Skeletal muscle satellite cell (primary cell): ENCODE measurements at regions not wholly inside any gene's neighbourhood (a gene's known extent, or its start where the extent isn't known, plus 50 kb on each side); places are given as distances from the start of the nearest gene placed in this dataset.

Experiments used
- H3K27me3 ChIP-seq: 2 replicates; pipeline ENCODE4 v1.7.0; 2013; ENCODE audit warnings: low read length; ENCODE audit not compliant: control insufficient read depth, insufficient read depth
- H3K36me3 ChIP-seq: 2 replicates; pipeline ENCODE4 v1.7.0; 2013; ENCODE audit warnings: mild to moderate bottlenecking, control low read depth, low read length; ENCODE audit not compliant: insufficient read depth
- H3K4me1 ChIP-seq: 2 replicates; pipeline ENCODE4 v1.7.0; 2013; ENCODE audit warnings: low read length; ENCODE audit not compliant: control insufficient read depth, insufficient read depth
- H3K4me2 ChIP-seq: 2 replicates; pipeline ENCODE4 v1.7.0; 2013; ENCODE audit warnings: mild to moderate bottlenecking, low read length
- H3K4me3 ChIP-seq: 2 replicates; pipeline ENCODE4 v1.7.0; 2013; ENCODE audit warnings: low read length
- H3K9ac ChIP-seq: 2 replicates; pipeline ENCODE4 v1.7.0; 2013; ENCODE audit warnings: mild to moderate bottlenecking, low read depth, low read length, moderate library complexity
- H3K9me3 ChIP-seq: replicated peaks from 2 replicates; pipeline ENCODE4 v1.7.0; 2013; ENCODE audit warnings: mild to moderate bottlenecking, control low read depth, low read length

DNA sequence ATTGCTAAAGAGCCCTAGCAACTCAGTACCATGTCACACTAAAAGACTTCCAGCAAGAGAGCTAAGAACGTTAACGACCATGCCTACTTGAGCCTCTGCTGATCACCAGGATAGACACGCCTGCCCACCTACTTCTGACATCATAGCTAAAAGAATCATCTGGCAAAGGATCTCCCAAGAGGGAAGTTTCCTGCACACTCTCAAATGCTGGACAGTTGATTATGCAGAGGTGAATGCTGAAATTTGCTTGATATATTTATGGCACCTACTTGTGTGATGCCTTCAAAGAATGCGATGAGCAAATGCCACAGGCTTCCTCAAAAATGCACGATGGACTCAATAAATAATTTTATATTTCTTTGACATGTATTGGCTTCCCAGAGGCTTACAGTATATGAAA, 113.6 kb downstream of the GALC start:
- Histone ChIP-seq H3K9me3 (peaks cover 2% of the 10 kb centered on the region), H3K4me1 (no peaks in the 10 kb centered on the region), H3K4me2 (no peak overlapping the region), H3K36me3 (no peaks in the 10 kb centered on the region), H3K4me3 (no peak overlapping the region), H3K27me3 (no peaks in the 10 kb centered on the region), H3K9ac (no peak overlapping the region)

GRCh38 chr14:87878959-87879358, 114.0 kb downstream of the GALC start:
- Histone ChIP-seq H3K9ac (no peak overlapping the region), H3K9me3 (peaks cover 2% of the 10 kb centered on the region), H3K4me2 (no peak overlapping the region), H3K27me3 (no peaks in the 10 kb centered on the region), H3K4me1 (no peaks in the 10 kb centered on the region), H3K4me3 (no peak overlapping the region), H3K36me3 (no peaks in the 10 kb centered on the region)

- Histone ChIP-seq H3K36me3 (no peaks in the 10 kb centered on the region), H3K4me3 (no peak overlapping the region), H3K9me3 (peaks cover 2% of the 10 kb centered on the region), H3K27me3 (no peaks in the 10 kb centered on the region), H3K9ac (no peak overlapping the region), H3K4me2 (no peak overlapping the region), H3K4me1 (no peaks in the 10 kb centered on the region)
Observed at GRCh38 chr14:87877877-87878276, 115.1 kb downstream of the GALC start.

DNA sequence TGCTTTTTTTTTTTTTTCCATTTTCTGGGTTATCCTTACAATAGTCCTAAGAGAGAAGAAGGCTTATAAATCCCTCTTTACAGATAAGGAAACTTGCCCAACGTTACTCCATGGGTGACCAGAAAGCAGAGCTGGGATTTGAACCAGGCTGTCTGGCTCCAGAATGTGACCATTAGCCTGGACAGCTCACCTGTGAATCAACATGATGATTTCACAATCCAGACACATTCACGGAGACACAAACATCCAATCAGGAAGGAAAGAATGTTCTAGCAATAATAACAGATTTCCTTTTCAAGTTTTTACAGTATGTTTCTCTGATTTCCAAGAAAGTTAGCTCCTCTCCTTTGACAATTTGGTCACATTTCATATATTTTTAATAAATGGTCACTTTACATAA, 118.3 kb downstream of the GALC start:
- Histone ChIP-seq H3K4me2 (no peak overlapping the region), H3K36me3 (no peaks in the 10 kb centered on the region), H3K4me1 (no peaks in the 10 kb centered on the region), H3K9ac (no peak overlapping the region), H3K9me3 (peaks cover 6% of the 10 kb centered on the region), H3K27me3 (no peaks in the 10 kb centered on the region), H3K4me3 (no peak overlapping the region)

DNA sequence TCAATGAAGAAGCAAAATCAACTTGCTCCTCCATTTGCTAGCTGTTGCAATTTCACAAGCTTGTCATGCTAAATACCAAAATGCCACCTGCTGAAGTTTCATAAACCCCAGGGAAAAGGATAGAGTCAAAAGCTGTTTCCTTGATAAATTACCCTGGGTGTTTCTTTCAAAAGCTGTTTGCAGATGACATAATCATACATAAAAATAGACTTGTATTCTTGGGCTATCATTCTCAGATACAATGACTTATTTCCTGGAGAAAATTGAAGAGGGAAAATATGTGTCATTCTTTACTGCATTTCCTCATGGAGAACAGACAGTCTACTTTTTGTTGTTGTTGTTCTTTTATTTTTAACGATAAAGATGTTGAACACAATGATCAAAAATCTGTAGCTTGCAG, 119.2 kb downstream of the GALC start:
- Histone ChIP-seq H3K4me2 (no peak overlapping the region), H3K4me3 (no peak overlapping the region), H3K27me3 (no peaks in the 10 kb centered on the region), H3K36me3 (no peaks in the 10 kb centered on the region), H3K4me1 (no peaks in the 10 kb centered on the region), H3K9me3 (peaks cover 6% of the 10 kb centered on the region), H3K9ac (no peak overlapping the region)

- no peaks in the 10 kb centered on the region for H3K27me3 ChIP-seq
- no peaks in the 10 kb centered on the region for H3K36me3 ChIP-seq
Observed at GRCh38 chr14:87869619-87870583, 123.1 kb downstream of the GALC start.

GRCh38 chr14:87868920-87869319, 124.1 kb downstream of the GALC start:
- no peak overlapping the region for H3K4me2 ChIP-seq
- no peaks in the 10 kb centered on the region for H3K27me3 ChIP-seq
- H3K9me3 ChIP-seq: peaks cover 4% of the 10 kb centered on the region
- no peaks in the 10 kb centered on the region for H3K36me3 ChIP-seq
- no peak overlapping the region for H3K4me3 ChIP-seq
- H3K4me1 ChIP-seq: no peaks in the 10 kb centered on the region
- H3K9ac ChIP-seq: no peak overlapping the region

More at GRCh38 chr14:87869619-87870583, 123.1 kb downstream of the GALC start:
- Histone ChIP-seq H3K4me1 (no peaks in the 10 kb centered on the region), H3K9me3 (peaks cover 6% of the 10 kb centered on the region), H3K4me3 (no peak overlapping the region), H3K4me2 (no peak overlapping the region), H3K9ac (no peak overlapping the region)

DNA sequence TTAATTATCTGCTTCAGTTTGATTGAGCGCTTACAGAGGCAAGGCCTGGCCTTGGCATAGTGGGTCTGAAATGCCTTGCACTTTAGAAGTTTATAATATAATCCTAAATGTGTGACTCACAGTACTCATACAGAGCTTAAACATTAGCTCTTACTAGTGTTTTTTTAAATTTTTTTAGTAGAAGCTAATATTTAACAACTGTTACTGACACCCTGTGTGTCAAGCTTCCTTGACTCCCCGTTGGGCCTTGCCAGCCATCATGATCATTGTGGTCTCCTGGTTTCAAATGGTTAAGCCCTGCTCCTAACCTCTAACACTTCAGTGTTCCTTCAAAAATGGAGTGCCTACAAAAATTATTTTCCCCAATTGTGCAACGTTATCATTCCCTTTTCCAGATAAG, 126.9 kb downstream of the GALC start:
- H3K4me1 ChIP-seq: no peaks in the 10 kb centered on the region

GRCh38 chr14:87864356-87865270, 128.4 kb downstream of the GALC start:
- no peaks in the 10 kb centered on the region for H3K36me3 ChIP-seq
- H3K4me3 ChIP-seq: no peak overlapping the region
- no peak overlapping the region for H3K9ac ChIP-seq
- no peak overlapping the region for H3K4me2 ChIP-seq
- H3K9me3 ChIP-seq: peaks cover 3% of the 10 kb centered on the region
- no peaks in the 10 kb centered on the region for H3K4me1 ChIP-seq
- H3K27me3 ChIP-seq: no peaks in the 10 kb centered on the region

More for the DNA sequence above, 126.9 kb downstream of the GALC start:
- Histone ChIP-seq H3K9ac (no peak overlapping the region), H3K4me3 (no peak overlapping the region), H3K36me3 (no peaks in the 10 kb centered on the region), H3K4me2 (no peak overlapping the region), H3K27me3 (no peaks in the 10 kb centered on the region), H3K9me3 (peaks cover 7% of the 10 kb centered on the region)

DNA sequence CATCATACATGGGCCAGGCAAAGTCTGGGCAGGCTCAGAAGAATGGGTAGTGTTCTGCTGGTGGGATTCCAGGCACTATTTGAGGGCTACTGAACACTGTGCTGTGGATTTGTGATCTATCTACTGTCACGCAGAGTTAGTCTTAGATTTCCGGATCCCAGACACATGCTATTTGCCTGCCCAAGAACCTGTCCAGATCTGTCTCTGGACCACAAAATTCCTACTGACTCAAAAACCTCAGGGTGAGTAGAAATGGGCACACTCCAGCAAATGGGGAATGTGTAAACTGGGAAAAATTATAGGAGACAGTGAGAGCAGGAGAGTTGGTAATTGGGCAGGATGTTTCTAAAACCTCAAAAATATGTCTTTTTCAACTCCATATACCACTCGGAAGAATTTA, 129.9 kb downstream of the GALC start:
- Histone ChIP-seq H3K36me3 (no peaks in the 10 kb centered on the region), H3K4me2 (no peak overlapping the region), H3K27me3 (no peaks in the 10 kb centered on the region), H3K9ac (no peak overlapping the region), H3K4me1 (no peaks in the 10 kb centered on the region), H3K9me3 (peaks cover 3% of the 10 kb centered on the region), H3K4me3 (no peak overlapping the region)

DNA sequence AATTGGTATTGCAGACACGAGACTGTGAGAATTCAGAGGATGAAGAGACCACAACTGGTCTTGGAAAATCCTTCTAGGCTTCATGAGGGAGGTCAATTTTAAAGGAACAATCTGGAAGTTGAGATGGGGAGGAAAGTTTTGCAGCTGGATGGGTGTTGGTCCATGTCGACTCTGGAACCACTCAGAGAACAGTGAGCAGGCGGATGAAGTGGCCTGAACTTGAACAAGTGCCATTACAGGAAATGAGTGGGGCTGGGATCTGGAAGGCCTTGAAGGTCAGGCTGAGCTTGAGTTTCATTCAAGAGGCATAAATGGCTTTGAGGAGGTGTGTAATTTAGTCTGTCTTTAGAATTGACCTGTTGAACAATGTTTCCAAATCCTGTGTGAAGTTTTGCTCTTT, 140.9 kb downstream of the GALC start:
- no peaks in the 10 kb centered on the region for H3K36me3 ChIP-seq
- no peak overlapping the region for H3K9ac ChIP-seq
- H3K27me3 ChIP-seq: no peaks in the 10 kb centered on the region
- H3K4me1 ChIP-seq: no peaks in the 10 kb centered on the region
- no peak overlapping the region for H3K4me3 ChIP-seq
- H3K4me2 ChIP-seq: no peak overlapping the region
- peaks cover 11% of the 10 kb centered on the region for H3K9me3 ChIP-seq
